Mucosa of descending colon (tissue), 3 donors: ENCODE measurements at regions not wholly inside any gene's neighbourhood (a gene's known extent, or its start where the extent isn't known, plus 50 kb on each side); places are given as distances from the start of the nearest gene placed in this dataset.

Experiments
- ATAC-seq: fragments of 200-7000 bp; cut with Tn5 transposase; one replicate; pipeline ENCODE4 v1.9.1; 2020; ENCODE audit warnings: mild to moderate bottlenecking, moderate library complexity
- DNase-seq, 3 donors: peaks; one replicate each; pipeline ENCODE4 v3.0.0-alpha.2; 2020
- H3K36me3 ChIP-seq: fragments of 200-600 bp; one replicate; pipeline ENCODE4 v1.8.0; 2021; ENCODE audit warnings: low read depth, mild to moderate bottlenecking
- H3K4me1 ChIP-seq: fragments of 200-600 bp; one replicate; pipeline ENCODE4 v1.8.0; 2021; ENCODE audit warnings: low read depth, mild to moderate bottlenecking
- H3K4me3 ChIP-seq: fragments of 200-600 bp; one replicate; pipeline ENCODE4 v1.8.0; 2021; ENCODE audit warnings: mild to moderate bottlenecking
- H3K9me3 ChIP-seq: fragments of 200-600 bp; one replicate; pipeline ENCODE4 v1.8.0; 2021; ENCODE audit warnings: mild to moderate bottlenecking
- intact Hi-C, 2 donors: fragments of 100-400 bp; cut with DNase I in 1 of 2; cut with micrococcal nuclease in 1 of 2; formaldehyde crosslinking; loops; one replicate each; pipeline versions ENCODE4 v1.11.0 to v1.11.1; 2022; cut with DNase I, micrococcal nuclease
- TF ChIP-seq, protein P1 (sequence below): fragments of 200-600 bp; IDR thresholded peaks from one replicate; pipeline ENCODE4 v1.8.0; 2022; ENCODE audit warnings: antibody characterized with exemption, mild to moderate bottlenecking
- donor health status: DM: no; HTN: no; CAD: no; lungs with moderate emphysema.
- donor health status: DM: no; HTN: no; CAD: no.
- donor health status: DM: no; HTN: yes; CAD: no.

DNA sequence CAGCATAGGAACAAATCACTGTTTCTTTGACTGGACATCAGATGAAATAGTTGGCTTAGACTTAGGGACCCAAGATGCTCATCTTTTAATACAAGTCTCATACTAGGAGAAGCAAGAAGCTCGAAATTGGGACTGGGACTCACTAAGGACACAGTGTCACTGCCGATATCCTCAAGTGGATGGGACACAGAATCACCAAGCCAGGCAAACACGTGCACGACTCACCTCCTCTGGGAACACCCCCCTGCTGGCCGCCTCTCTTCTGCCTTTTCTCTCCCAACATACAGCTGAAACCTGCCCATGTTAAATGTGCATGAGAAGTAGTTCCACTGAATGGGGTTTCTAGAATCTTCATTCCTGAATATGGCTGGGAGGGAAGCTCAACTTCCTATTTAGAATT lies 106.6 kb upstream of the FAM204A start:
- peaks cover 4% of the 10 kb centered on the region for H3K9me3 ChIP-seq
- DNase-seq (no peak), ATAC-seq (no peak)
- H3K4me3 ChIP-seq: no peak overlapping the region
- TF ChIP-seq, protein P1, sequence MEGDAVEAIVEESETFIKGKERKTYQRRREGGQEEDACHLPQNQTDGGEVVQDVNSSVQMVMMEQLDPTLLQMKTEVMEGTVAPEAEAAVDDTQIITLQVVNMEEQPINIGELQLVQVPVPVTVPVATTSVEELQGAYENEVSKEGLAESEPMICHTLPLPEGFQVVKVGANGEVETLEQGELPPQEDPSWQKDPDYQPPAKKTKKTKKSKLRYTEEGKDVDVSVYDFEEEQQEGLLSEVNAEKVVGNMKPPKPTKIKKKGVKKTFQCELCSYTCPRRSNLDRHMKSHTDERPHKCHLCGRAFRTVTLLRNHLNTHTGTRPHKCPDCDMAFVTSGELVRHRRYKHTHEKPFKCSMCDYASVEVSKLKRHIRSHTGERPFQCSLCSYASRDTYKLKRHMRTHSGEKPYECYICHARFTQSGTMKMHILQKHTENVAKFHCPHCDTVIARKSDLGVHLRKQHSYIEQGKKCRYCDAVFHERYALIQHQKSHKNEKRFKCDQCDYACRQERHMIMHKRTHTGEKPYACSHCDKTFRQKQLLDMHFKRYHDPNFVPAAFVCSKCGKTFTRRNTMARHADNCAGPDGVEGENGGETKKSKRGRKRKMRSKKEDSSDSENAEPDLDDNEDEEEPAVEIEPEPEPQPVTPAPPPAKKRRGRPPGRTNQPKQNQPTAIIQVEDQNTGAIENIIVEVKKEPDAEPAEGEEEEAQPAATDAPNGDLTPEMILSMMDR: no peak
- intact Hi-C loops: no loop called here
- H3K4me1 ChIP-seq: no peaks in the 10 kb centered on the region
- no peaks in the 10 kb centered on the region for H3K36me3 ChIP-seq

GRCh38 chr10:118447478-118448270 lies 105.5 kb upstream of the FAM204A start:
- H3K9me3 ChIP-seq: peaks cover 4% of the 10 kb centered on the region
- intact Hi-C loops: no loop called here
- ATAC-seq: peak; percentile 90
- no peaks in the 10 kb centered on the region for H3K4me1 ChIP-seq
- no peak overlapping the region for H3K4me3 ChIP-seq
- peak; percentile 61 to 82 (median 74) for DNase-seq
- no peaks in the 10 kb centered on the region for H3K36me3 ChIP-seq
- TF ChIP-seq, protein P1: no peak

GRCh38 chr10:118445535-118445934 lies 103.4 kb upstream of the FAM204A start:
- no peaks in the 10 kb centered on the region for H3K36me3 ChIP-seq
- no peaks in the 10 kb centered on the region for H3K9me3 ChIP-seq
- DNase-seq: no peak
- intact Hi-C loops: no loop called here
- no peak overlapping the region for H3K4me3 ChIP-seq
- no peak for ATAC-seq
- no peaks in the 10 kb centered on the region for H3K4me1 ChIP-seq
- TF ChIP-seq, protein P1: no peak

DNA sequence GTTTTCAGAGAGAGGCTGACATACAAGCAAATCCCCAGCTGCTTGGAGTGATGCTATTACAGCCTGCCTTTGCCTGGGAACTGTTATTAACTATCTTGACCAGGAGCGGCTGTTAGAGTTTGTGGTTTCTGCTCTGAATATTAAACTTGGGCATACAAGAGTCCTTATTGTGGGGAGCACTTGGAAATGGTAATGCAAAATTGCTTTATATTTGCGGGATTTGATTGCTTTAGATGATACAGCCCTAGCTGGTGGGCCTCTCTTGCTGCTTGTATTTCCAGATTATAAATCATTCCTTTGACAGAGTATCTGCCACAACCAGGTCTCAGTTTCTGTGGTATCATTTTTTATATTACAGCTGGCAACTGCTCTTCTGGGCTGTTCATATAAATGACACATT lies 101.9 kb upstream of the FAM204A start:
- Histone ChIP-seq H3K4me1 (no peaks in the 10 kb centered on the region), H3K36me3 (no peaks in the 10 kb centered on the region), H3K4me3 (no peak overlapping the region), H3K9me3 (no peaks in the 10 kb centered on the region)
- no peak for ATAC-seq
- intact Hi-C loops: no loop called here
- DNase-seq: no peak
- TF ChIP-seq, protein P1: no peak

DNA sequence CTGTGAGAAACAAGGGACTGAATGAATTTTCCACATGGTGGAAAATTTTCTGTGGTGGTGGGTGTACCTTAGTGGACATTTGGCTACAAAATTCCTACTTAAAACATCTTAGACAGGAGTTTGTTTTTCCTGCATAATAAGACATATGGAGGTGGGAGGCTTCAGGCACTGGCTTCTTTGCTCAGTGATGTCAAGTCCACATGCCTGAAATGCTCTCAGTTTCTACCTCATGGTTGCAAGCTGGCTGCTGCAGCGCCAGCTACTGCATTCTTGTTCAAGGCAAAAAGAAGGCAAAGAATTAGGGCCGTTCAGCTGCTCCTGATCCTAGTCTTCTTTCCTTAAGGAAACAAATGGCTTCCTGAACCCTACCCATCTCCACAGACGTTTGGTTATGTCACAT lies 99.9 kb upstream of the FAM204A start:
- H3K36me3 ChIP-seq: no peaks in the 10 kb centered on the region
- ATAC-seq (no peak), DNase-seq (no peak)
- no peaks in the 10 kb centered on the region for H3K9me3 ChIP-seq
- TF ChIP-seq, protein P1: no peak
- no peak overlapping the region for H3K4me3 ChIP-seq
- intact Hi-C loops: no loop called here
- no peaks in the 10 kb centered on the region for H3K4me1 ChIP-seq
